ENCODE measurements at regions not wholly inside any gene's neighbourhood (a gene's known extent, or its start where the extent isn't known, plus 50 kb on each side); places are given as distances from the start of the nearest gene placed in this dataset.
"Not testable (repeated sequence)": the region's sequence is repeated elsewhere in the genome, so short reads cannot be mapped to it uniquely, and the experiment has no call there.

DNA sequence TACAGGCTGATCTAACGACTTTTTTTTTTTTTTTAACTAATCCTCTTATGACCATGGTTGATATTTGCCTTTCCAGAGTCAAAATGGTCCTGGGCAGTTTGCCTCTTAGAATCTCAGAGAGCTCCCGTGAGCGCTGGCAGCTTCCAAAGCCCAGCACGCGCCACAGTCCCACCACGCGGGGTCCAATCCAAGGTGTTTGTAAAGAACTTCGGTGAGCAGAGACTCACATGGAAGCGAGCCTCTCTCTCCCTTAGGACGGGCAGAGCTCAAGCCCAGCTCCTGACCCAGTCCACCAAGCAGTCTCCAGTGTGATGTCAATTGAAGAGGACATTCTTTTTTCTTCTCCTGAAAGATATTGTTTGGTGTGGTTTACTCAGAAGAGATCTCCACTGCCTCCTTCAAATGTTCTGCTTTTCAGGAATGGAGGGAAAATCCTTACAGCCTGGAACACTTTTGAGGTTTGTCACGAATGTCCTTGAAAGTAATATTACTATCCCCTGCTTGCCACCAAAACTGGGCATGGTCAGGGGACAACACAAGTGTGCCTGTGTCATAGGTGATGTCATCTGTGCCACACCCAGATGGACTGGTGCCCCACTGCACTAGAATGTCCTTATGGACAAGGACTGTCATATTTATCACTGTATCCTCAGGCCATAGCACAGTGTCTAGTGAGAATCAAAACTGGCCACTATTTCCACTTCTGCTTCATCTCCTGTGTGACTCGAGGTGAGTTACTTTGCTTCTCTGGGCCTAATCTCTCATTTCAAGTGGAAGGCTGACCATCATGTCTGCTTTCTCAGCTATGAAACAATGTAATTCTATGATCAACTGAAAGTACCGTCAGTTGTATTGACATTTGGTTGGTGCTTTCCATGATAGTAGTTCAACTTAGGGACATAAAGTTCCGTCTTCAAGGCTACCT lies 97.4 kb upstream of the EDEM3 start:
- no peak for FAIRE-seq

DNA sequence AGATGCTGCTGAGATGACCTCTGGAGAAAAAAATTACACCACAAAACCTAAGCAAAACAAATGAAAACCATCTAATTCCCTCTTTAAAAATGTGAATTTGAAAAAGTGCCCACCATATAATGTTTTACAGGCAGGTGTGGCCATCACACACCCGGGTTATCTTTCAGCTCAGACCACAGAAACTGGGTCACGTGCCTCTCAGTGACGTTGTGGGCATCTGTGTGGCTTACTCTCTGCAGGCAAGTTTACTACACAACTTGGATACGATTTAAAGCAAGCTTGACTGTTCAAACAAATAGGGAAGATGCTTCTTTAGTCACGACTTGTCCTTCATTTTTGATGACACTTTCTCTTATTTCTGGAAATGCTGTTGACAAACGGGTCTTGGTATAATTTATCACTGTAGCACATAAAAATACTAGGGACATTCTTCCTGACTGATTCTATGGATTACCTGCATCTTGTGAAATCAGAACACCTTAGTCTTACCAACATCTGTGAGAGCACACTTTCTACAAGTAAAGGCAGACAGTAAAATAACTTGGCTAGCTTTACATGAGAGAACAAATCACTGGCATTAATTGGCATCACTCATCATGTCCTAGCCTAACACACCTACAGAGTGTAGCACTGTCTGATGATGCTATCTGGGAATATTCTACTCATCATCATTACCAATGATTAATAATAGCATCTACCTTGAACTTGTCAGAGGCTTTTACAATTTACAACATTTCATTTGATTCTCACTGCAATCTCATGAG lies 89.3 kb upstream of the EDEM3 start:
- no peak for FAIRE-seq

DNA sequence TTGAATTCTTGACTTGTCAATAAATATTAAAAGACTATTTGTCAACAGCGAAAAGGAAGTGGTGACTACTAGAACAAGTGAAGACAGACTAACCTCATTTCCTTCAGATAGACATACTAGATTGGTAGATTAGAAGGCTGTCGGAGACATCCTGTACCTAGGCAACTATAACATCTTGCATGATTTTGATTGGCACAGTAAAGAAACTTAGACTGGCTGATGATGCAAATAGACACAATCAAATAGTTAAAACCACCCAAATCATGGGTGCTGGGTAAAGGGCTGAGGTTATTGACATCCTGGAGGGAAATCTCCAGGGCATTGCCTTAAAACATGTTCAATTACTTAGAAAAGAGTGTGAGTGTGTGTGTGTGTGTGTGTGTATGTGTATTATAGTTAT lies 85.9 kb upstream of the EDEM3 start:
- no peak for FAIRE-seq

DNA sequence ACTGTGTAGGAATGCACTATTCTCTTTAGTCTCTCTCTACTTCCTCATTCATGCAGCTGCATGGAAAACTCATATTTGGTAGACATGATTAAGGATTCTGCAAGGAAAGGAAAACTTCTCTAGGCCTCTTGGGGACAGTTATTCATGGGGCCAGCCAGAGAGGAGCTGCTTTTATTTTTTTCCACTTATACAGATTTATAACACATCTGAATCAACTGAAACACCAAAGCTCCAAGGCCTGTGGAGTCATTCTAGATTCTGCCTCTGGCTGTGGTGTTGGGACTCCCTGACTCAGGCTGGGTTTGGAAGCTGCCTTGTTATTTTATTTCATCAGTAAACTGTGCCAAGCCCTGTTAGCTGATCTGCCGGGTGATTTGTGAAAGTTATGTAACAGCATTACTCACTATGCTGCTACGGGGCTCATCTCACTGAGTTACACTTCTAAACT lies 83.9 kb upstream of the EDEM3 start:
- FAIRE-seq: no peak

DNA sequence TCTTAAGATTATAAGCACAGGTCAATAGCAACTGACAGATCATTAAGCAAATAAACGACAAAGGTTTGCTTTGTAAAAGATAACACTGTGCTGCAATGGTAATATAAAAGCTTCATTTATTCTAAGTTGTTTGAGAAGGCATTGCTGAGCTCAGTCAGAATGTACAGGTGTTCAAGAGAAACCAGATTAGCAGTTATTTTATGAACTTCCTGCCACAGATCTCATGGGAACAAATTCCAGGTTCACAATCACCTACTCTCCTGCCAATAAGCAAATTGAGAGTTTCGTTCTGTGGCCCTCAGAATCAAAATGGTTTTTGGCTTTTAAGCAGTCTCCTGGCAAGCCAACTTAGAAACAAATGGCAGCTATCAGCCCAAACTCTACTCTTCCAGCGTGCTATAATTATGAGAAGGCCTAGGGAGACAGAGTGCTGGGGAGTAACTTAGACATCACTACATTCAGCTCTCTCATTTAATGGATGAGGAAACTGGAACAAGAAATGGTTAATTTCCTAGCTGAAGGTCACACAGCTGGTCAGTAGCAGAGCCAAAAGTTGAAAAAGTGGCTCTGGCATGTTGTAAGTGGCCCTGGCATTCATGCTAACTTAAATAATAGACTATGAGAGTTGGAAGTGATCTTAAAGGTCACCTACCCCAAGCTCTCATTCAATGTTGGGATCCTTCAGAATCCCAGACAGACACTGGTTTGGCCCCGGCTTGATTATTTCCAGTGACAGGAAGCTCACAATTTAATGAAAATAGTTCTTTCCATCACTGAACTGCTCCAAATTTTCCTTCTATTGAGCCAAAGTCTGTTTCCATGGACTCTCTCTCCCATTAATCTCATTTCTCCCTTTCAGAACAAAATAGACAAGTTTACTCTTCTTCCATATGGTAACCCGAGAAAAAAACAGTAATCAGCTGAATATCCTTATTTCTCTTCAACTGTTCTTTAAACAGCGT lies 82.6 kb upstream of the EDEM3 start:
- no peak for FAIRE-seq

DNA sequence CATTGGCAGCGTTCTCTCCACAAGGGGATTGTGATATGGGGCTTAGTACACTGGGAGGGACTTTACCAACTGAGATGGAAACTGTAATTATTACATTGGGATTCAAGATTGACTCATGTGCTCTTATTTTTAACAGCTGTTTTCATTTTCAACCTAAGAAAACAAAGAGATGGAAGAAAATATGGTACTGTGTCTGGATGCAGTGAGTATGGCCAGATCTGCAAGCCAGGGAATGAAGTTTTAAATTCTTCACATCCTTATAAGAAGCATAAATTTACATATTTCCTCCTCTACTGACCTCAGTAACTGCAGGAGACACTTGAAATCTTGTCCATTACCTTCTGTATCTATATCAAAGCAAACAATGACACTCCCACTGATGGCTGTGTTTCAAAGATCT lies 81.5 kb upstream of the EDEM3 start:
- no peak for FAIRE-seq

DNA sequence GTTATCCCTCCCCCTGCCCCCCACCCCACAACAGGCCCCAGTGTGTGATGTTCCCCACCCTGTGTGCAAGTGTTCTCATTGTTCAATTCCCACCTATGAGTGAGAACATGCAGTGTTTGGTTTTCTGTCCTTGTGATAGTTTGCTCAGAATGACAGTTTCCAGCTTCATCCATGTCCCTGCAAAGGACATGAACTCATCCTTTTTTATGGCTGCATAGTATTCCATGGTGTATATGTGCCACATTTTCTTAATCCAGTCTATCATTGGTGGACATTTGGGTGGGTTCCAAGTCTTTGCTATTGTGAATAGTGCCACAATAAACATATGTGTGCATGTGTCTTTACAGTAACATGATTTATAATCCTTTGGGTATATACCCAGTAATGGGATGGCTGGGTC lies 79.3 kb upstream of the EDEM3 start:
- not testable (repeated sequence) for FAIRE-seq

DNA sequence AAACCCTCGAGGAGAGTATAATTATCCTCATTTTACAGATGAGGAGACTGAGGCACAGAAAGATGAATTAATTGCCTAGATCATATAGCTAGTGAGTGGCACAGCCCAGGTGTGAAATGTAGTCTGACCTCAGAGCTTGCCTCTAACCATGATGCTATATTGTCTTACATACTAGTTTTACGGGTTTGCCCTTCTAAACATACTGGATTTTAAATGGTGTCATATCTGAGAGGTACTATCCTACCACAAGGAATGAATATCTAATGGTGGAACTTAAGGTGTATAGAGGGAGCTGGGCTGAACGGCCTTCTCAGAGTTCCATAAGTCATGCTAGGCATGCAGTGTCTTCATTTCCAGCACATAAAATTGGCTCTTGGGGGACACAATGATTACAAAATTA lies 77.9 kb upstream of the EDEM3 start:
- FAIRE-seq: no peak

DNA sequence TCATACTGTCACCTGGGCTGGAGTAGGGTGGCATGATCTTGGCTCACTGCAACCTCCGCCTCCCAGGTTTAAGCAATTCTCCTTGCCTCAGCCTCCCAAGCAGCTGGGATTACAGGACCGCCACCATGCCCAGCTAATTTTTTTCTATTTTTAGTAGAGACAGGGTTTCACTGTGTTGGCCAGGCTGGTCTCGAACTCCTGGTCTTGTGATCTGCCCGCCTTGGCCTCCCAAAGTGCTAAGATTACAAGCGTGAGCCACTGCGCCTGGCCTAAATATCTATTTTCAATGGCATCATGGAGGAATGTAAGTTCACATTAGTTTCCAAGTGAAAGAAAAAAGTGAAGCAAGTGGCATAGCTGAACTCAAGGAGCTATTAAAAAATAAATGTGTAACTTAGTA lies 74.8 kb upstream of the EDEM3 start:
- not testable (repeated sequence) for FAIRE-seq

DNA sequence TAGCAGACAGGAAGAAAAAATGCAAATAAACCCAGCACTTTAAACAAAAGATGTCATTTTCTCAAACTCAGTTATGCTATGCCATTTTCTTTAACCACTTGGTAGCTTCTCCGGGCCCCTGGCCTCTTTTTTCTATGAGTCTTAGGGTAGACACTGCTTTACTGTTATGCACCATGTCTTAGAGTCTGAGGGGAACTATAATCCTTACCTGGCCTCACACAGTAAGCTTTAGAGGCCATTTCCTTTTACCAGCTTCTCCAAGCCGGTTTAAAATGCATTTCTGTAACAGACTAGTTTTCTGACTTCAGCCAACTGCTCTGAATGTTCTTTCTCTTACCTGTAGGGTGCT lies 73.7 kb upstream of the EDEM3 start:
- no peak for FAIRE-seq

DNA sequence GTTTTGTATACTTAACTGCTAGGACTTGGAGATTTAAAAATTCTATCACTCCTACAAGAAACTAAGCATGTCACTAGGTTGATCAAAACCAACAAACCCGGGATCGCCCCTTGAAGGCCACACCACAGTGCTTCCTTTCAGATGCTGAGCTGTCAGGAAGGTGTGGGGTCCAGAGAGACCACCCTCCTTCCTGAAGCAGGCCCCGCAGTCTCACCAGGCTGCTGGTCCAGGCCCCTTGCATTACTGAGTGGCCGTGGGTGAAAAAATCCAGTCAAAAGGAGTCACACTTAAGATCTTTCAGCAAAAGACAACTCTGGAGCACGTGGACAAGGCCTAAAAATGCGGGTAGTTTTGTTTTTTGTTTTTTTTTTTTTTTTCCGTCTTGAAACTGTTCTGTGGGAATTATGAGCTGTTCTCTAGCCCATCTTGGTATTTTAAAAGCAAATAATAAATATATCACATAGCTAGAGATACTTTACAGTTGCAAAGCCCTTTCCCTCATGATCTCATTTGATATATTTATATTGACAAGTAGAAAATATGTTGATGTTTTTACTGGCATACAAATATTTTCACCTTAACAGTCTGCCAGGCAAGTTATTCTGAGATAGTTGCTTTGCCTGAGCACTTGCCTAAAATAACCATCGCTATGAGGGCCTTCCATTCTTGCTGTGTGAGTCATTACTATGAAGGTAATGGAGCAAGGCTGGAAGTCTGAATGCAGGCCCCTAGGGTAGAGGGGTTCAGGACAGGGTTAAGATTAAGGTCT lies 73.1 kb upstream of the EDEM3 start:
- no peak for FAIRE-seq

DNA sequence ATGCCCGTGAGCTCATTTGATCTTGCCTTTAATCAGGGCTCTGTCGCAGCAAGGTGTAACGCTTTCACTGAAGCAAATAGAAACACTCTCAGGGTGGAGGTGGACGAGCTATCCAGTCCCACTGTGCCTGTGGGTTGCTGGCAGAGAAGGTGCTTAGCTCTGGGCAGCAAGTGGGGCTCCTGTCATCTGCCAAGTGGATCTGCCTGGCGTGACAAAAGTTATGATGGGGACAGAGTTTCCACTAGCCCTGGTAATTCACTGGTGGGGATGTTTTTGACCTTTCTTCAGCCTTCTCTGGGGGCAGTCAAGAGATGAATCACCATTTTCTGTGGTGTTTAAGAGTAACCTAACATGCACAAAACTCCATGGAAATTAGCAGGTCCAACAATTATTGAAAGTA lies 71.3 kb upstream of the EDEM3 start:
- FAIRE-seq: no peak

DNA sequence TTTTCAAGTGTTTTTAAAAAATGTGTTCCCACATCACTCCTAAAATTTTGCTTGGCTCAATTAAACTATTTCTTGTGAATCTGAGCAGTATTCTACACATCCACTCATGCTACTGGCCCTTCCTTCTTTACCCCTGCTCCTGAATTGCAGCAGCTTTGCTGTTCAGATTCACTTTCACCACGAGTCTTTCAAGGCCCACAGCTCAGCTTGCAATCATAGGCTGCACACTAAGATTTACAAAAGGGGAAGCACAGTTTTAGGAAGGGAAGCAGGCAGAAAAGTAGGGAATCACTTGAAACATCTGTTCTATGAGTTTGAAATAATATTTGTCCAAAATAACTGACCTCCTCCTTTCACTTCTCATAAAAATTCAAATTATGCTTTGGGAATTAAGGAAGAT lies 70.9 kb upstream of the EDEM3 start:
- no peak for FAIRE-seq

DNA sequence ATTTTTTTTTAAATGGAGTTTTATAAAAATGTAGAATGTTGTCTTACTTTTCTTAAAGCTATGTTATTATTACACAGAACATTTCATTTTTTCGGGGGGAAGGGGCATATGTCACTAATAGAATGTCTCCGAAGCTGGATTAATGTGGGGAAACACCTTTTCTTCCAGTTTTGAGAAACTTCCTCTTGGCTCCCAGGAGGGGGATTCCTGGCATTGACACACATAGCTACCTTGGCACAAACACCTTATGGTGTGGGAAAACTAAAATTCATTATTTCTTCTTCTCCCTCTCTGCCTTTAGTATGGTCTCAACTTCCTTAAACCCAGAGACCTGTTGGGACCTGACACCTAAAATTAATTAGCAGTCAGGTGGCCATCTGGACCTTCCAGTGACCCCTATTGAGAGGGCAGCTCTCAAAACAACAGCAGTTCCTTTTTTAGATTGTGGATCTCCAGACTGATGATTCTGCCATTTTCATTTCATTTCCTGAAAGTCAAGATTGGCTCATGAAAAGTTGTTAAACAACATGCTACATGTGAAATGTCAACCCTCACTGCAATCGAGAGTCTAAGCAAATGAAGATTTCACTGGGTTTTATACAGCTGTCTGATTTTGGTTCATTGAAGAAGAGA lies 70.1 kb upstream of the EDEM3 start:
- FAIRE-seq: no peak

DNA sequence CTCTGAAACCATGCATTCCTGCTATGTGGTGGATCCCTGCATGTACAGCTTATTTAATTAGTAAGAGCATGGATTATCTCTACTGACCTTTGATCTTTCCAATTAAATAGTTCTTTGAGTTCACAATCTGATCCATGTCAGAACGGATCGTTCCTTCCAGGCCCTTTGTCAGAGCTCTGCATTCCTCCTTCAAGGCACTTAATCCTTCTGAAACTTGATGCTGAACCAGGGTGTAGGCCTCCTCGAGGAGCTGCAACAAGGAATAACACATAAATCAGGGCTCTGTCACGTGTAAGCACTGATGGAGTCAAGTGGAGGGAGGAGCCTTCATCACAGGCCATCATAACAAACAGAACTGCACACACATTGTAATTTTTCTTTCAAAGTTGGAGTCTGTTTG lies 68.4 kb upstream of the EDEM3 start:
- FAIRE-seq: no peak

DNA sequence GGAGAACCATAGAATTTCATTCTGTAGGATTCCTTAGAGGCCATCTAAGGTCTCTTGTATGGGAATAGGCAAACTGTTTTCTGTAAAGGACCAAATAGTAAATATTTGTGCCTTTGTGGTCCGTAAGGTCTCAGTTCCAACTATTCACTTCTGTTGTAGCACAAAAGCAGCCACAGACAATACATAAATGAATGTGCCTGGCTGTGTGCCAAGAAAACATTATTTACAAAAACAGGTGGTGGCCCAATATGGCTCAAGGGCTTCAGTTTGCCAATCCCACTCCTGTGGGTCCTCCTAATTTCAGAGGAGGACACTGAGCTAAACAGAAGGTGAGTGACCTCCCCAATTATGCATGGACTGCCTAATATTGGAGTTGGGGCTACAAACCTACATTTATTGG lies 67.6 kb upstream of the EDEM3 start:
- no peak for FAIRE-seq

DNA sequence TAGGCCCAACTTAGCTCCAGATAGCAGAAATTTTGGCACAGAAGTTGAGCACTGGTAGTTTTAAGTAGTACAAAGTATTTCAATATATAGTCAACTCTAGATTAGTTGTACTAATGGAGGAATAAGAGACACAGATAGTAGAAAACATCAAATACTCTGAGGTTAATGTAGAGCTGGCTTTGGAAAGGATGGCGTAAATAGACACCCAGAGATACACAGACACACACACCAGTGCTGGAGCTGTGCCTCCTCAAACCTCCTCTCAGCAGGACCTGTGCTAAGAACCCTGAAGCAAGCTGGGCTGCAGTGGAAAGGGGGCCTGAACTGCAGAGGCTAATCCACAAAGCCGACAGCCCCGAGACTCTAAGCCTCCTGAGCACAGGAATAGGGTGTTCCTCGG lies 67.0 kb upstream of the EDEM3 start:
- FAIRE-seq: no peak

DNA sequence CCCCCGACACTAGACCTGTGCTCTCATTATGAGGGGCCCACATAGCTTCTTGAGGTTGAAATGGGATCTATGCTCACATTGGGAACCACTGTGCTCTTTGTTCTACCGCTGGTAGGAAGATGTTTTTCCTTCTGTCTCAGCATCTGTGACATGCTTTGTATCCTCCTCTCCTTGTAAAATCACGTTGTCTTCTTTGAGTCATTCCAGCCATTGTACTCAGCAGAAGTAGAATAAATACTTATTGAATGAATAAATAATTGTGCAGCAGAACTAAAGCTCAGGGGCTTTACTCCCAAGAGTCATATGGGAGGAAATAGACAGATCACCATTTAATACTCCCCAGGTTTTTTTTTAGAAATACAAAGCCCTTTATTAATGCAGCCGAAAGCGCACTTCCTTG lies 66.3 kb upstream of the EDEM3 start:
- no peak for FAIRE-seq

DNA sequence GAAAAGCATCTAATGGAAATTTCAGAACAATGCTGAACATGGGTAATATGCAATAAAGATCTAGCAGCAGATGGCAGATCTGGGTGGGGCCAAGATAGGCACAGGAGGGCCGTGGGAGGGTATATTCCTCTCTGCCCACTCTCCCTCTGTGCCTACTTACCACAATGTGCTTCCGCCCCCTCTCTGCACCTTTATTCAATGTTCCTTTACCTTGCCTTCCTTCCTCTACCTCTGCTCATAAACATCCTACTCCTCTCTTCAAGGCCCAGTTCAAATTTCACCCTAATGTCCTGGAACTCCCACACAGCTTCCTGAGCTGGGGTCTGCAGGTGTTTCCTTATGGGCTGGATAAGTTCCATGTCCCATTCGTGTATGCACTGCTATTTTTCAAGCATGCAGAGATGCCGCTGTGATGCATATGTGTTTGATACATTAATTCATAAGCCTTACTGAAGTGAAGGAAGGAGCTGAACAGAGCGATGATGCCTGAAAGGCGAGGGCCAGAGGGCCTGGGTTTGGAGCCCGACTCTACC lies 65.6 kb upstream of the EDEM3 start:
- FAIRE-seq: no peak

DNA sequence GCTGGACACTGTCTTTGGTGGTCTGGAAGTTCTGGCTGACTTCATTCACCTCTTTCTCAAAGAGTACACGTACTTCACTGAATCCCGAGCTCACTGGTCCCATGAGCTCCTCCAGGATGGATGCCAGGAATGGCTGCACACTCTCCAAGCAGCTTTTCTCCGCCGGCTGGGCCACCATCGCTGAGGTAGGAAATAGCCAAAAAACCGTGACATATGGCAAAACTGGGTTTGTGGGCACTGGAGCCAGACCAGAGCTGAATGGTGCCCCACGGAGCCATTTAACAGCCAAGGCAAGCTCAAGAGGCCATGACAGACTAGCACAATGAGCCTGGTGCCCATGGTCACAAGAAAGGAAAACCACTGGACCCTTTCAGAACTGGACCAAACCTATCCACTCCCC lies 64.0 kb upstream of the EDEM3 start:
- no peak for FAIRE-seq

DNA sequence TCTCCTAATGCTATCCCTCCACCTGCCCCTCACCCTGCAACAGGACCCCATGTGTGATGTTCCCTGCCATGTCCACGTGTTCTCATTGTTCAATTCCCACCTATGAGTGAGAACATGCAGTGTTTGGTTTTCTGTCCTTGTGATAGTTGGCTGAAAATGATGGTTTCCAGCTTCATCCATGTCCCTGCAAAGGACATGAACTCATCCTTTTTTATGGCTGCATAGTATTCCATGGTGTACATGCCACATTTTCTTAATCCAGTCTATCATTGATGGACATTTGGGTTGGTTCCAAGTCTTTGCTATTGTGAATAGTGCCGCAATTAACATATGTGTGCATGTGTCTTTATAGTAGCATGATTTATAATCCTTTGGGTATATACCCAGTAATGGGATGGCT lies 62.3 kb upstream of the EDEM3 start:
- not testable (repeated sequence) for FAIRE-seq

Data from TTC549 (cell line).